NCI-H345 treated with DMSO at 0.1 percent for 48 hours (cell line): ENCODE measurements at regions not wholly inside any gene's neighbourhood (a gene's known extent, or its start where the extent isn't known, plus 50 kb on each side); places are given as distances from the start of the nearest gene placed in this dataset.

Experiments
- DNase-seq: peaks from one replicate; lab custom pipeline; 2025; ENCODE audit not compliant: unreplicated experiment; lab: John Stamatoyannopoulos, UW

GRCh38 chr1:39134768-39135333, 69.6 kb upstream of the MACF1 start:
- no peak for DNase-seq

GRCh38 chr1:39136638-39137037, 67.9 kb upstream of the MACF1 start:
- no peak for DNase-seq

GRCh38 chr1:39139723-39140360, 64.7 kb upstream of the MACF1 start:
- DNase-seq: no peak

- no peak for DNase-seq
Observed at GRCh38 chr1:39141925-39142324, 62.6 kb upstream of the MACF1 start.

- DNase-seq: no peak
Observed at GRCh38 chr1:39142401-39143060, 62.0 kb upstream of the MACF1 start.

GRCh38 chr1:39144924-39145323, 59.6 kb upstream of the MACF1 start:
- DNase-seq: no peak

GRCh38 chr1:39145331-39145965, 59.0 kb upstream of the MACF1 start:
- no peak for DNase-seq

GRCh38 chr1:39146681-39147080, 57.8 kb upstream of the MACF1 start:
- DNase-seq: no peak

GRCh38 chr1:39147099-39148025, 57.1 kb upstream of the MACF1 start:
- no peak for DNase-seq

GRCh38 chr1:39148942-39149341, 55.6 kb upstream of the MACF1 start:
- no peak for DNase-seq

GRCh38 chr1:39149509-39149908, 55.0 kb upstream of the MACF1 start:
- DNase-seq: no peak

GRCh38 chr1:39150779-39151178, 53.7 kb upstream of the MACF1 start:
- DNase-seq: no peak

GRCh38 chr1:39151267-39151666, 53.2 kb upstream of the MACF1 start:
- DNase-seq: no peak

- DNase-seq: no peak
Observed at GRCh38 chr1:39152923-39153322, 51.6 kb upstream of the MACF1 start.

- no peak for DNase-seq
Observed at GRCh38 chr1:39153684-39154083, 50.8 kb upstream of the MACF1 start.

GRCh38 chr1:39154553-39155421, 49.7 kb upstream of the MACF1 start:
- no peak for DNase-seq
